Activated naive CD4-positive, alpha-beta T cell treated with Interleukin-2 at 50 U/mL for 16 hours (primary cell): ENCODE measurements at regions not wholly inside any gene's neighbourhood (a gene's known extent, or its start where the extent isn't known, plus 50 kb on each side); places are given as distances from the start of the nearest gene placed in this dataset.
"Not testable (repeated sequence)": the region's sequence is repeated elsewhere in the genome, so short reads cannot be mapped to it uniquely, and the experiment has no call there.

Experiments used
- DNase-seq: peaks from one replicate; pipeline ENCODE4 v3.0.0-alpha.2; 2020

- DNase-seq, result no peak
Observed at GRCh38 chr3:181604267-181604666, 107.5 kb upstream of the SOX2 start.

GRCh38 chr3:181596126-181596525 is 115.6 kb upstream of the SOX2 start:
- DNase-seq, result no peak

- not testable (repeated sequence) for DNase-seq
Observed at GRCh38 chr3:181590939-181591338, 120.8 kb upstream of the SOX2 start.

GRCh38 chr3:181582619-181583018 is 129.1 kb upstream of the SOX2 start:
- DNase-seq, result no peak

GRCh38 chr3:181581656-181582055 is 130.1 kb upstream of the SOX2 start:
- DNase-seq, result no peak

GRCh38 chr3:181578743-181579142 is 133.0 kb upstream of the SOX2 start:
- no peak for DNase-seq

GRCh38 chr3:181572432-181572831 is 139.3 kb upstream of the SOX2 start:
- no peak for DNase-seq

- DNase-seq, result no peak
Observed at GRCh38 chr3:181570472-181570871, 141.3 kb upstream of the SOX2 start.

GRCh38 chr3:181569356-181569940 is 142.3 kb upstream of the SOX2 start:
- DNase-seq, result no peak

GRCh38 chr3:181568693-181569092 is 143.0 kb upstream of the SOX2 start:
- DNase-seq, result no peak

- DNase-seq, result no peak
Observed at GRCh38 chr3:181568248-181568647, 143.5 kb upstream of the SOX2 start.

GRCh38 chr3:181567311-181568075 is 144.2 kb upstream of the SOX2 start:
- no peak for DNase-seq

GRCh38 chr3:181565416-181565815 is 146.3 kb upstream of the SOX2 start:
- no peak for DNase-seq

GRCh38 chr3:181564222-181564621 is 147.5 kb upstream of the SOX2 start:
- no peak for DNase-seq

- DNase-seq, result no peak
Observed at GRCh38 chr3:181561139-181562031, 150.3 kb upstream of the SOX2 start.

- no peak for DNase-seq
Observed at GRCh38 chr3:181558870-181559269, 152.9 kb upstream of the SOX2 start.

- DNase-seq, result no peak
Observed at GRCh38 chr3:181555681-181556080, 156.0 kb upstream of the SOX2 start.

GRCh38 chr3:181554233-181554765 is 157.4 kb upstream of the SOX2 start:
- DNase-seq, result no peak

GRCh38 chr3:181549266-181549665 is 162.5 kb upstream of the SOX2 start:
- no peak for DNase-seq

- no peak for DNase-seq
Observed at GRCh38 chr3:181541414-181541813, 170.3 kb upstream of the SOX2 start.

- DNase-seq, result no peak
Observed at GRCh38 chr3:181534781-181535221, 176.9 kb upstream of the SOX2 start.

- no peak for DNase-seq
Observed at GRCh38 chr3:181533811-181534210, 177.9 kb upstream of the SOX2 start.

- no peak for DNase-seq
Observed at GRCh38 chr3:181530584-181530983, 181.1 kb upstream of the SOX2 start.
